SK-N-SH (cell line): ENCODE measurements at regions not wholly inside any gene's neighbourhood (a gene's known extent, or its start where the extent isn't known, plus 50 kb on each side); places are given as distances from the start of the nearest gene placed in this dataset.
A peak's percentile ranks its signal among the peaks of the same experiment; 100 is the strongest.

Experiments used
- CTCF ChIA-PET: fragments of 300-600, 350-600 bp; formaldehyde crosslinking; extraction: SDS; loops from one replicate; lab custom pipeline; 2021; lab: Yijun Ruan, JAX
- POLR2A ChIA-PET: fragments of 350-600 bp; sonication (Branson Sonifier 250); formaldehyde crosslinking; extraction: SDS; loops from one replicate; lab custom pipeline; 2020; ENCODE audit warnings: antibody characterized with exemption, inconsistent platforms; lab: Yijun Ruan, JAX
- DNase-seq: peaks from one replicate; pipeline ENCODE4 v3.0.0; 2012
- H2AFZ ChIP-seq: fragments of 200-600 bp; sonication (generic); 2 replicates; pipeline ENCODE4 v1.8.1; 2016; ENCODE audit warnings: antibody characterized with exemption, mild to moderate bottlenecking, low read depth
- H3F3A ChIP-seq: fragments of 200-600 bp; sonication (generic); replicated peaks from 2 replicates; pipeline ENCODE3; 2016; ENCODE audit warnings: antibody characterized with exemption, mild to moderate bottlenecking; ENCODE audit not compliant: insufficient read depth
- H3K27ac ChIP-seq, 2 experiments: fragments of 200-500 bp in 1 of 2; fragments of 200-600 bp in 1 of 2; sonication (Bioruptor generic) in 1 of 2; sonication (generic), shearing (Covaris generic) in 1 of 2; 2 replicates each; pipeline versions ENCODE4 v1.5.1 to v1.6.1; 2014 to 2016; ENCODE audit warnings: low read depth in 2 of 2, inconsistent platforms in 1 of 2, low read length in 1 of 2, mild to moderate bottlenecking in 1 of 2, mixed read lengths in 1 of 2
- H3K27me3 ChIP-seq: fragments of 200-600 bp; sonication (generic), shearing (Covaris generic); 2 replicates; pipeline ENCODE4 v1.6.1; 2016; ENCODE audit warnings: mixed run types; ENCODE audit not compliant: insufficient read depth
- H3K36me3 ChIP-seq, 2 experiments: fragments of 200-500 bp in 1 of 2; fragments of 200-600 bp in 1 of 2; sonication (Bioruptor generic) in 1 of 2; sonication (generic) in 1 of 2; replicated peaks in 1 of 2; 2 replicates each; pipeline versions ENCODE3 to v1.5.1; 2014 to 2016; ENCODE audit warnings: low read length in 1 of 2, mild to moderate bottlenecking in 1 of 2; ENCODE audit not compliant: insufficient read depth in 2 of 2, control insufficient read depth in 1 of 2
- H3K4me1 ChIP-seq, 2 experiments: fragments of 200-500 bp in 1 of 2; fragments of 200-600 bp in 1 of 2; sonication (Bioruptor generic) in 1 of 2; sonication (generic), shearing (Covaris generic) in 1 of 2; 2 replicates each; pipeline versions ENCODE4 v1.5.1 to v1.6.1; 2014 to 2016; ENCODE audit warnings: low read depth in 1 of 2, low read length in 1 of 2, mixed run types in 1 of 2; ENCODE audit not compliant: insufficient read depth in 2 of 2, control insufficient read depth in 1 of 2
- H3K4me2 ChIP-seq: fragments of 200-600 bp; sonication (generic), shearing (Covaris generic); 2 replicates; pipeline ENCODE4 v1.6.1; 2017; ENCODE audit warnings: mixed run types
- H3K4me3 ChIP-seq, 2 experiments: fragments of 200-500 bp in 1 of 2; fragments of 200-600 bp in 1 of 2; sonication (Bioruptor generic) in 1 of 2; sonication (generic), shearing (Covaris generic) in 1 of 2; 2 replicates each; pipeline versions ENCODE4 v1.5.1 to v1.8.1; 2014 to 2016; ENCODE audit warnings: low read depth in 2 of 2, inconsistent platforms in 1 of 2, low read length in 1 of 2, mild to moderate bottlenecking in 1 of 2, mixed read lengths in 1 of 2, moderate library complexity in 1 of 2
- H3K79me2 ChIP-seq: fragments of 200-600 bp; sonication (generic); 2 replicates; pipeline ENCODE4 v1.8.1; 2017; ENCODE audit warnings: mild to moderate bottlenecking; ENCODE audit not compliant: insufficient read depth
- H3K9ac ChIP-seq: fragments of 200-600 bp; sonication (generic); 2 replicates; pipeline ENCODE4 v1.6.1; 2017; ENCODE audit warnings: mixed run types
- H3K9me2 ChIP-seq: fragments of 200-600 bp; sonication (generic); 2 replicates; pipeline ENCODE4 v1.6.1; 2017; ENCODE audit warnings: mixed run types
- H3K9me3 ChIP-seq: fragments of 200-600 bp; sonication (generic); 2 replicates; pipeline ENCODE4 v1.6.1; 2017; ENCODE audit warnings: mixed run types, mild to moderate bottlenecking, moderate library complexity
- H4K20me1 ChIP-seq: fragments of 200-600 bp; sonication (generic); 2 replicates; pipeline ENCODE4 v1.6.1; 2017; ENCODE audit warnings: mild to moderate bottlenecking, mixed run types; ENCODE audit not compliant: insufficient read depth
- EP300 ChIP-seq, 2 experiments: IDR thresholded peaks; 2 replicates each; pipeline versions ENCODE4 v1.4.0 to v1.6.1; 2012; ENCODE audit warnings: borderline replicate concordance in 1 of 2, low read depth in 1 of 2, low read length in 1 of 2
- EZH2phosphoT487 ChIP-seq: fragments of 200-600 bp; sonication (generic); IDR thresholded peaks from 2 replicates; pipeline ENCODE4 v1.6.1; 2017; ENCODE audit warnings: low read depth, mixed run types, mild to moderate bottlenecking, antibody characterized with exemption, moderate library complexity, borderline replicate concordance
- RFX5 ChIP-seq: IDR thresholded peaks from 2 replicates; pipeline ENCODE4 v1.6.1; 2012; ENCODE audit warnings: mild to moderate bottlenecking, improper control_type of control experiment, low read length
- TEAD4 ChIP-seq: IDR thresholded peaks from 2 replicates; pipeline ENCODE4 v1.4.0; 2012; ENCODE audit warnings: mild to moderate bottlenecking, borderline replicate concordance; ENCODE audit not compliant: insufficient read depth
- WGBS: methylation state at CpG from one replicate; pipeline ENCODE4 v1.1.6; 2017; ENCODE audit warnings: low lambda C conversion rate; 5-methylcytosine and 5-hydroxymethylcytosine counted together
- TF ChIP-seq, protein P1 (sequence below): fragments of 150-350 bp; IDR thresholded peaks from 2 replicates; pipeline ENCODE4 v1.6.1; 2016; ENCODE audit warnings: mild to moderate bottlenecking, low read depth, low read length
- TF ChIP-seq, protein P2 (sequence below): IDR thresholded peaks from 2 replicates; pipeline ENCODE4 v1.4.0; 2012; ENCODE audit warnings: low read depth, borderline replicate concordance

DNA sequence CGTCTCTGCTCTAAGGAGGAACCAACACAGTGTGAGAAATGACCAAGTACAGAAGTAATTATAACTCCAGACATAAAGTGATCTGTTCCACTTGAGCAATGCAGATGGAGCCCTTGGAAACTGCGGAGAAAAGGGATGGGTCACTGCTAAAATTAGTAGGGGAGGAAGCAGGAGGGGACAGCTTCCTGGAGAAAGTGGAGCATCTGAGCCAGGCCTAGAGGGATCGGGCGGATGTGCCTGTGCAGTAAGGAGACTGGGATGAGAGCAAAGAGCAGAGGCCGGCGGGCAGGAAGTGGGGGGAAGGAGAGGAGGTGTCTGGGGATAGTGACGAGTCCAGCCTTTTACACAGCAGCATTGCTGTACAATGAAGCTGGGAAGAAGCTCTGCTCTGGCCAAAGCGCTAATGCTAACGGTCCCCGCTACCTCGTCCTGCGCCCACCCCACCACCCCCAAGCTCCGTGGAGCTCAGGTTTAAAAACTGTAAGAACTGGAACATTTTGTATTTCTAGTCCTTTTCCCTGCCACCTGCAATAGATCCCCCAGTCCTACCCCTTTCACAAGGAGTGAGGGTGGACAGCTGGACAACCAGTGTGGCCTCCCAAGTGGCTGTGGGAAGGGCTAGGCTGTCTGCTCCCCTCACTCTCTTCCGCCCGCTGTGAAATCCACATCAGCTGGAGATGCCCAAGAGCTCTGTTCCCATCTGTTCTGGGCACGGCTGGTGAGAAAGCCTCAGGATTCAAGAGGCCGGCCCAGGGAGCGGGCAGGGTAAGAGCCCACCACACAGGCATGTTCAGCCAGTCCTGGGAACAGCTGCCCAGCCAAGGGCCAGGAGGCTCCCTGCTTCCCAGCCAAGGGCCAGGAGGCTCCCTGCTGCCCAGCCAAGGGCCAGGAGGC lies 53.0 kb upstream of the HES1 start:
- Histone ChIP-seq H3K27me3 (peaks cover 55% of the 10 kb centered on the region), H3F3A (no peaks in the 10 kb centered on the region), H3K9me3 (no peaks in the 10 kb centered on the region), H3K9me2 (no peaks in the 10 kb centered on the region), H3K79me2 (no peaks in the 10 kb centered on the region), H4K20me1 (no peaks in the 10 kb centered on the region), H3K36me3 (no peaks in the 10 kb centered on the region), H3K9ac (no peak overlapping the region), H3K4me2 (no peak overlapping the region), H3K27ac (peak overlapping the region in 1 of 2 experiments; percentile 6; a peak in 1 of 4 replicates), H3K4me1 (peaks cover 0 to 24% of the 10 kb centered on the region in 2 experiments; a peak in 2 of 4 replicates), H3K4me3 (no peak overlapping the region), H2AFZ (no peak overlapping the region)
- POLR2A ChIA-PET = interaction anchor here (0.6 to 1.3 kb wide), 4 partner anchors 8 to 59 kb away, joined by 3 to 6 read pairs (median 4); no protein-coding TSS in a partner anchor
- TF ChIP-seq RFX5 = no peak
- DNase-seq = peak; percentile 42
- 79% methylated on average over 17 of the region's 18 CpGs for WGBS
- CTCF ChIA-PET = interaction anchor here (0.9 to 2.5 kb wide), 9 partner anchors 12 to 302 kb away, joined by 3 to 9 read pairs (median 4); partner anchors contain the start of gene HES1

DNA sequence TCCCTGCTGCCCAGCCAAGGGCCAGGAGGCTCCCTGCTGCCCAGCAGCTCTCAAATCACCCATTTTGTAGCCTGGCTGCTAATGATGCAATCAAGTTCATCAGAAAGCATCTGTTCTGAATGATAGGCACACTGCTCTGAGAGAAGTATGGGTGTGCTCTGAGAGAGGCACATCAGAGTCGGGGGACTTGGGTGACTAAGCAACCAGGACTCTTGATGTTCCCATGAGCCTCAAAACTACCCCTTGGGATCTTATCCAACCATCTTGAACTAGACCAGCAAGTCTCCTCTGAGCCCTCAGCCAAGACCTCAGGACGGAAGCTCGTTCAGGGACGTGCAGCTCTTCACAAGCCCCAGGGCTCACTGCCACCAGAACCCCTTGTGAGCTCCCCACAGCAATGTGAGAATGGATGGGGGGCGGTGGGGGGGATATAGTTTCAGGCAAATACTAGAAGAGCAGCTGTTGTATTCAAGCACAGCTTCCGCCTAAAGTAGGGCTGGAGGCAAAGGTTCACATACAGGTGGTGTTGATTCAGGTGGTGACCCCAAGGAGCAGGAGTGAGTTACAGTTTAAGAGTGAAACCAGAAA lies 52.2 kb upstream of the HES1 start:
- Histone ChIP-seq H3K36me3 (no peaks in the 10 kb centered on the region), H2AFZ (no peak overlapping the region), H3K4me3 (no peak overlapping the region), H3K9ac (no peak overlapping the region), H3K4me2 (no peak overlapping the region), H3K79me2 (no peaks in the 10 kb centered on the region), H3F3A (no peaks in the 10 kb centered on the region), H4K20me1 (no peaks in the 10 kb centered on the region), H3K9me2 (no peaks in the 10 kb centered on the region), H3K27me3 (peaks cover 47% of the 10 kb centered on the region), H3K4me1 (peaks cover 0 to 24% of the 10 kb centered on the region in 2 experiments; a peak in 2 of 4 replicates), H3K9me3 (no peaks in the 10 kb centered on the region), H3K27ac (no peak overlapping the region; a peak in 1 of 4 replicates)
- WGBS = 76% methylated on average over 6 of the region's 6 CpGs
- TF ChIP-seq EP300 (IDR thresholded peaks at IDR 0.05; ENCODE audit: borderline replicate concordance in 1 of 2, low read depth in 1 of 2, low read length in 1 of 2) (no peak), TEAD4 (no peak), EZH2phosphoT487 (no peak)
- TF ChIP-seq, protein P1, sequence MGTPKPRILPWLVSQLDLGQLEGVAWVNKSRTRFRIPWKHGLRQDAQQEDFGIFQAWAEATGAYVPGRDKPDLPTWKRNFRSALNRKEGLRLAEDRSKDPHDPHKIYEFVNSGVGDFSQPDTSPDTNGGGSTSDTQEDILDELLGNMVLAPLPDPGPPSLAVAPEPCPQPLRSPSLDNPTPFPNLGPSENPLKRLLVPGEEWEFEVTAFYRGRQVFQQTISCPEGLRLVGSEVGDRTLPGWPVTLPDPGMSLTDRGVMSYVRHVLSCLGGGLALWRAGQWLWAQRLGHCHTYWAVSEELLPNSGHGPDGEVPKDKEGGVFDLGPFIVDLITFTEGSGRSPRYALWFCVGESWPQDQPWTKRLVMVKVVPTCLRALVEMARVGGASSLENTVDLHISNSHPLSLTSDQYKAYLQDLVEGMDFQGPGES = no peak
- TF ChIP-seq, protein P2, sequence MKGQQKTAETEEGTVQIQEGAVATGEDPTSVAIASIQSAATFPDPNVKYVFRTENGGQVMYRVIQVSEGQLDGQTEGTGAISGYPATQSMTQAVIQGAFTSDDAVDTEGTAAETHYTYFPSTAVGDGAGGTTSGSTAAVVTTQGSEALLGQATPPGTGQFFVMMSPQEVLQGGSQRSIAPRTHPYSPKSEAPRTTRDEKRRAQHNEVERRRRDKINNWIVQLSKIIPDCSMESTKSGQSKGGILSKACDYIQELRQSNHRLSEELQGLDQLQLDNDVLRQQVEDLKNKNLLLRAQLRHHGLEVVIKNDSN = no peak
- CTCF ChIA-PET = interaction anchor here (1.0 to 2.5 kb wide), 3 partner anchors 13 to 232 kb away, joined by 4 to 9 read pairs (median 7); partner anchors contain the start of gene HES1
- POLR2A ChIA-PET = interaction anchor here (0.9 to 1.3 kb wide), 3 partner anchors 9 to 13 kb away, joined by 3 to 6 read pairs (median 4); no protein-coding TSS in a partner anchor
- no peak for DNase-seq
